ENCODE measurements at regions not wholly inside any gene's neighbourhood (a gene's known extent, or its start where the extent isn't known, plus 50 kb on each side); places are given as distances from the start of the nearest gene placed in this dataset.

GRCh38 chr10:111209692-111210091 is 132.9 kb downstream of the ADRA2A start:
- no peaks in the 10 kb centered on the region for H3K36me3 Mint-ChIP-seq
- H3K27me3 Mint-ChIP-seq: no peaks in the 10 kb centered on the region
- H3K4me1 Mint-ChIP-seq: no peaks in the 10 kb centered on the region
- H3K27ac Mint-ChIP-seq: no peak overlapping the region
- DNase-seq (no peak), ATAC-seq (ENCODE audit: low read depth) (no peak)
- no peak overlapping the region for H3K4me3 Mint-ChIP-seq
- H3K9me3 Mint-ChIP-seq: no peaks in the 10 kb centered on the region
- POLR2A ChIA-PET: no interaction called here

- H3K36me3 Mint-ChIP-seq: no peaks in the 10 kb centered on the region
Measured at GRCh38 chr10:111211241-111211640, 134.4 kb downstream of the ADRA2A start.

DNA sequence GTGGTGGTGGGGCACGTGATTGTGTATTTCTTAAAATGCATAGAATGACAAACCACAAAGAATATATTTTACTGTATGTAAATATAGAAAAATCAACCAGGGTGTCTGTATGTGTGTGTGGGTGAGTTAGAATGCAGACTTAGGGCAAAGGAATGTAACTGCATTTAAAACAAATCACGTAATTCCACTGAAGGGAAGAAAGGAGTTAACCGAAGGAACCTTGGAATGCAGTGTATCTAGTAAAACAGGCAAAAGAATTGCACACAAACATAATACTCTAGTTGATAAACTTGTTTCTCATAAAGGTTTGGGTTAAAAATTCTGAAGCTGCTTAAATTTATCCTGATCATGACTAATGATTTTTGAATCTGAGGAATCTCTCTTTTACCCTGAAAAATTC is 134.9 kb downstream of the ADRA2A start:
- ATAC-seq (ENCODE audit: low read depth) (no peak), DNase-seq (no peak)
- H3K4me1 Mint-ChIP-seq: no peaks in the 10 kb centered on the region
- H3K27ac Mint-ChIP-seq: no peak overlapping the region
- H3K27me3 Mint-ChIP-seq: no peaks in the 10 kb centered on the region
- H3K36me3 Mint-ChIP-seq: no peaks in the 10 kb centered on the region
- no peaks in the 10 kb centered on the region for H3K9me3 Mint-ChIP-seq
- H3K4me3 Mint-ChIP-seq: no peak overlapping the region
- POLR2A ChIA-PET: no interaction called here

More at GRCh38 chr10:111211241-111211640, 134.4 kb downstream of the ADRA2A start:
- Mint-ChIP-seq H3K27me3 (no peaks in the 10 kb centered on the region), H3K4me1 (no peaks in the 10 kb centered on the region), H3K4me3 (no peak overlapping the region), H3K9me3 (no peaks in the 10 kb centered on the region), H3K27ac (no peak overlapping the region)
- no peak for ATAC-seq (ENCODE audit: low read depth)
- POLR2A ChIA-PET: no interaction called here
- DNase-seq: no peak

DNA sequence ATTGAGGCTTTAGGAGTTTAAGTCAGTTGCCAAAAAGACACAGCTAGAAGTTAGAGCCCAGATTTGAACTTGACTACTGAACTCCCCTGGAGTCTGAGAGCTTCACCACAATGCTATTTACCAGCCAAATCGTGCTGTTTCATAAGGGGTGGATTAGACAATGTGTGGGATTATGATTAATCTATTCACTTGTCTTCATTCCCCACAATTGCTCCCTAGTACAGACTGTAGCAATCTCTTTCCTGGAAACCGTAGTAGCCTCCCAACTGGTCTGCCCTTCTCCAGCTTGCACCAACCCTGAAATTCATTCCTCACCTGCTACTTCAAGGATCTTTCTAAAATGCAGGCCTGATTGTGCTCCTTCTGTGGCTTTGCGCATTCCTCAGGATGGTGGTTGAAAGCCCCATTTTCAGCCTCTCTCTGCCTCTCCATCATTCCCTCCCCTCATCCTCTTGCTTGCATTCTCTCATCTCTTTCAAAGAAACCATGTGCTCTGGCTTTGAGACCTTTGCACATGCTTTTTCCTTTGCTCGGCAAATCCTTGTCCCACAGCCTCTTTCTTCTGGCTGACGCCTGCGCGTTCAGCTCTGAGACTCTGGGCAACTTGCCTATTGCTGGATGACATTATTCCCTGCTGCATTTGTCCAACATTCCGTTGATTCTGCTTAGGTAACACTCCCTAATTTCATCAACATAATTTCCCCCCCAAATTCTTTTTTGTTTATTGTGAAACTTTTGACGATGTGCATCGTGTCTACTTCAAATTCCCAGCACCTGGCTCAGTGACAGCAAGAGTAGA is 145.1 kb downstream of the ADRA2A start:
- no peak overlapping the region for H3K27ac Mint-ChIP-seq
- POLR2A ChIA-PET: no interaction called here
- ATAC-seq (ENCODE audit: low read depth) (no peak), DNase-seq (no peak)
- H3K36me3 Mint-ChIP-seq: no peaks in the 10 kb centered on the region
- no peaks in the 10 kb centered on the region for H3K4me1 Mint-ChIP-seq
- H3K27me3 Mint-ChIP-seq: peaks cover 9% of the 10 kb centered on the region
- H3K9me3 Mint-ChIP-seq: no peaks in the 10 kb centered on the region
- no peak overlapping the region for H3K4me3 Mint-ChIP-seq

- Mint-ChIP-seq H3K36me3 (no peaks in the 10 kb centered on the region), H3K9me3 (no peaks in the 10 kb centered on the region), H3K4me3 (no peak overlapping the region), H3K27me3 (peaks cover 8% of the 10 kb centered on the region), H3K27ac (no peak overlapping the region), H3K4me1 (no peaks in the 10 kb centered on the region)
- POLR2A ChIA-PET: no interaction called here
- no peak for ATAC-seq (ENCODE audit: low read depth)
- DNase-seq: no peak
Measured at GRCh38 chr10:111222961-111223360, 146.1 kb downstream of the ADRA2A start.

DNA sequence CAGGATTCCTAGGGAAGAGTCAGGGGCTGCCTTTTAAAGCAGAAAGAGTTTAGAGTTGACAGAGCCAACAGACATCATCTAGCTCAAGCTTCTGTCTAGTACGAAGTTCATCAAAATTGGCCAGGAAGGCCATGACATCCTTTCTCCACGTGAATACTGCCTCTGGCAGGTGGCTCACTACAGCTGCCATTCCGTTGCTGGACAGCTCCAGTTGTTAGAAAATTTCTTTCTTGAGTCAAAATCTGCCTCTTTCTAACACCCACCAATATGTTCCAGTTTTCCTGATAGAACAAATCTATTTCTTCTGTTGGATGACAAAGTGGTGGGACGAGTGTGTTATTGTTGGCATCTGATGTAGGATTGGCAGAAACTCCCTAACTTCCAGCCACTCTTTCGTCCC is 154.9 kb downstream of the ADRA2A start:
- ATAC-seq (ENCODE audit: low read depth): no peak
- Mint-ChIP-seq H3K4me3 (no peak overlapping the region), H3K27ac (no peak overlapping the region), H3K36me3 (no peaks in the 10 kb centered on the region), H3K27me3 (no peaks in the 10 kb centered on the region), H3K4me1 (no peaks in the 10 kb centered on the region), H3K9me3 (peaks cover 4% of the 10 kb centered on the region)
- POLR2A ChIA-PET: no interaction called here
- DNase-seq: no peak

DNA sequence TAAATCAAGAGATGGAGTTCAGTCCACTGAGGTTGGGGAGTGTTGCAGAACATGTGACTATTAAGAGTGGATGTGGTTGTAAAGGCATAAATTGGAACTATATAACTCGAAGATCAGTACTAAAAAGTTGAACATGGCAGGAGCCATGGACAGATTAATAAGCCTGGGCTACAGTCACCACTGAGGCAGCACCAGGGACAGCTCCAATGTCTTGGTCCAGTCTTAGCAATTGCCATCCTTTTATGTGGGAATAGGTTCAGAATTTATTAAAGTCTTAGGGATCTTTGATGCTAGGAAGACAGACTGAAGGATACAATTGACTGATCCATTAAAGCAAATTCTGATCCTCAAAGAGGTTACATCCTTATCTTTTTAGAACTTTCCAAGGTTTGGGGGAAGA is 156.6 kb downstream of the ADRA2A start:
- POLR2A ChIA-PET: no interaction called here
- no peaks in the 10 kb centered on the region for H3K27me3 Mint-ChIP-seq
- peaks cover 2% of the 10 kb centered on the region for H3K9me3 Mint-ChIP-seq
- H3K4me1 Mint-ChIP-seq: no peaks in the 10 kb centered on the region
- H3K27ac Mint-ChIP-seq: no peak overlapping the region
- H3K4me3 Mint-ChIP-seq: no peak overlapping the region
- no peaks in the 10 kb centered on the region for H3K36me3 Mint-ChIP-seq
- no peak for DNase-seq
- ATAC-seq (ENCODE audit: low read depth): no peak

DNA sequence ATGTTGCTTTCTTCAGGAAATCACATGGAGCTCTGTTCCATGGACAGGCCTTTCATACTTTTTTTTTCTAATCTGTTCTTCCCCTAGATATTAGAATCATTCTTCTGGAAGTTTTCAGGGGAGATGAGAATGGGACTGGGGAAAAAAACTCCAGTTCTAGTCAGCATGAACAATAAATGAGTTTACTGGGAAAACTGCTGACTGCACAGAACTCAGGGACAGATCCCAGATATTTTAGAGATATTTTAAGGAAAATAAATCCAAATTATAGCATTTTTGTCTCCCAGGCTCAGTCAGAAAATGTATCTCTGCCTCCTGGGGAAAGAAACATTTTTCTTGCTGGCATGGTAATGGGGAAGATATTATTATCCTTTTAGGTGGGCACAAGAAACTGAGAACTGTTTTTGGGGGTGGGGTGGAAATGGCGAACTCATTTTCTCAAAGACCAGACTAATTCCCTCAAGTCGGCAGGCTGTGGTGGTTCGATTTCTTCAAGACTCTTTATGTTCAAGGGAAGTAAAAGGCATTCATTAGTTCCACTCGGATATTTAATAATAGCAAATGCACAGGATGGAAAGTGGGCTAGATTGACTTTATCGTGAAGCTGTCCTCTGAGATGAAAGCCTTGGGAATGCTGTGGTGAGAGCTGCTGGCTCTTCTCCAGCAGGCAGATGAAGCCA is 157.5 kb downstream of the ADRA2A start:
- Mint-ChIP-seq H3K4me1 (no peaks in the 10 kb centered on the region), H3K9me3 (no peaks in the 10 kb centered on the region), H3K27ac (no peak overlapping the region), H3K36me3 (no peaks in the 10 kb centered on the region), H3K27me3 (no peaks in the 10 kb centered on the region), H3K4me3 (no peak overlapping the region)
- ATAC-seq (ENCODE audit: low read depth): no peak
- no peak for DNase-seq
- POLR2A ChIA-PET: no interaction called here

GRCh38 chr10:111234914-111235302 is 158.1 kb downstream of the ADRA2A start:
- no peak overlapping the region for H3K27ac Mint-ChIP-seq
- no peaks in the 10 kb centered on the region for H3K9me3 Mint-ChIP-seq
- POLR2A ChIA-PET: no interaction called here
- H3K27me3 Mint-ChIP-seq: no peaks in the 10 kb centered on the region
- H3K36me3 Mint-ChIP-seq: no peaks in the 10 kb centered on the region
- H3K4me3 Mint-ChIP-seq: no peak overlapping the region
- no peak for ATAC-seq (ENCODE audit: low read depth)
- no peak for DNase-seq
- no peaks in the 10 kb centered on the region for H3K4me1 Mint-ChIP-seq

- no peaks in the 10 kb centered on the region for H3K4me1 Mint-ChIP-seq
Measured at GRCh38 chr10:111240348-111240747, 163.5 kb downstream of the ADRA2A start.

DNA sequence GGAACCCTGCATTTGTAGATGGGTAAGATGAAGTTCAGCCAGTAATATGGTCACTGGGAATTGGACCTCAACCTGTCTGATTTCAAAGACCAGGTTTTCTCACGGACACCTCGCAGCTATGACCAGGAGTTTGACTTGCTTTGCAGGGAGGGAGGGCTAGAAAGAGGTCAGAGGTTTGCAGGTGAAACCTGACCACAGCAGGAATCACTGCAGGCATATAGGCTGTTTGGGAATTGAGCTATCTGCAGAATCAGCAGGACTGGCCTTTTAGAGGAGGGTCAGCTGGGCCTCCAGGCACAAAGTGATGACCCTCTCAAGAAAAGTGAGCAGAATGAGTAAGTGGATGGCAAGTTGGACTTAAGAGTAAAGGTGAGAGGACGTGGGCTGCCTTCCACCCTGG is 166.3 kb downstream of the ADRA2A start:
- DNase-seq (no peak), ATAC-seq (ENCODE audit: low read depth) (no peak)
- H3K27ac Mint-ChIP-seq: no peak overlapping the region
- H3K27me3 Mint-ChIP-seq: peaks cover 2% of the 10 kb centered on the region
- POLR2A ChIA-PET: no interaction called here
- no peaks in the 10 kb centered on the region for H3K36me3 Mint-ChIP-seq
- no peak overlapping the region for H3K4me3 Mint-ChIP-seq
- no peaks in the 10 kb centered on the region for H3K4me1 Mint-ChIP-seq
- no peaks in the 10 kb centered on the region for H3K9me3 Mint-ChIP-seq

More at GRCh38 chr10:111240348-111240747, 163.5 kb downstream of the ADRA2A start:
- ATAC-seq (ENCODE audit: low read depth) (no peak), DNase-seq (no peak)
- no peaks in the 10 kb centered on the region for H3K9me3 Mint-ChIP-seq
- no peak overlapping the region for H3K27ac Mint-ChIP-seq
- no peaks in the 10 kb centered on the region for H3K27me3 Mint-ChIP-seq
- H3K36me3 Mint-ChIP-seq: no peaks in the 10 kb centered on the region
- no peak overlapping the region for H3K4me3 Mint-ChIP-seq
- POLR2A ChIA-PET: no interaction called here

DNA sequence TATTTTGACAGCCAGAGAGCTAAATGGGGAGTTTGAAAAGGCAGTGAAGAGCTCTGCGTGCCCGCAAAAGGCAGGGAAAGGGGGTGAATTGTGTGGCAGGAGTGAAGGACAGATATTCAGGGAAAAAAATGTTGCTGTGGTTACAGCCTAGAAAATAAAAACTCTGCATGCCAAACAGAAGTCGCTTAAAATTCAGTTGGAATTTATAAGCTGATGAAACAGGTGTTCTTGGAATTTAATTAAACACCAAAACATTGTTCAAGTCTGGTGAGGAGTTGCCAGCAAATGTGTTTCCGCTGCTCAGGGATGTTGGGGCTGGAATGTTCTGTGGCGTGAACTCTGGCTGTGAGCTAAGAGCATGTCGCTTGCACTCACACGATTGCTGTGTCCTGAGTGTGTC is 169.3 kb downstream of the ADRA2A start:
- Mint-ChIP-seq H3K4me3 (no peak overlapping the region), H3K9me3 (no peaks in the 10 kb centered on the region), H3K36me3 (no peaks in the 10 kb centered on the region), H3K4me1 (no peaks in the 10 kb centered on the region), H3K27me3 (peaks cover 2% of the 10 kb centered on the region), H3K27ac (no peak overlapping the region)
- POLR2A ChIA-PET: no interaction called here
- ATAC-seq (ENCODE audit: low read depth) (no peak), DNase-seq (no peak)

- POLR2A ChIA-PET: no interaction called here
- Mint-ChIP-seq H3K36me3 (no peaks in the 10 kb centered on the region), H3K4me3 (no peak overlapping the region), H3K27me3 (peaks cover 5% of the 10 kb centered on the region), H3K9me3 (no peaks in the 10 kb centered on the region), H3K4me1 (no peaks in the 10 kb centered on the region), H3K27ac (no peak overlapping the region)
- ATAC-seq (ENCODE audit: low read depth) (no peak), DNase-seq (no peak)
Measured at GRCh38 chr10:111246814-111247452, 170.1 kb downstream of the ADRA2A start.

GRCh38 chr10:111247781-111248389 is 171.1 kb downstream of the ADRA2A start:
- H3K4me3 Mint-ChIP-seq: no peak overlapping the region
- POLR2A ChIA-PET: no interaction called here
- DNase-seq (no peak), ATAC-seq (ENCODE audit: low read depth) (no peak)
- H3K27ac Mint-ChIP-seq: no peak overlapping the region
- H3K4me1 Mint-ChIP-seq: no peaks in the 10 kb centered on the region
- no peaks in the 10 kb centered on the region for H3K9me3 Mint-ChIP-seq
- no peaks in the 10 kb centered on the region for H3K36me3 Mint-ChIP-seq
- peaks cover 6% of the 10 kb centered on the region for H3K27me3 Mint-ChIP-seq
